Neuronal stem cell (in vitro differentiated cells): ENCODE measurements at regions not wholly inside any gene's neighbourhood (a gene's known extent, or its start where the extent isn't known, plus 50 kb on each side); places are given as distances from the start of the nearest gene placed in this dataset.

Experiments
- DNase-seq: peaks from one replicate; pipeline ENCODE4 v3.0.0-alpha.2; 2013; ENCODE audit warnings: low spot score
- H2AFZ ChIP-seq: one replicate; pipeline ENCODE4 v1.6.1; 2013; ENCODE audit warnings: mild to moderate bottlenecking, low read length, inconsistent platforms
- H2AK5ac ChIP-seq: 2 replicates; pipeline ENCODE4 v1.6.1; 2013; ENCODE audit warnings: low read depth, mild to moderate bottlenecking, inconsistent platforms, low read length, moderate library complexity, mixed read lengths
- H2BK120ac ChIP-seq: 2 replicates; pipeline ENCODE4 v1.6.1; 2013; ENCODE audit warnings: low read depth, mild to moderate bottlenecking, inconsistent platforms, low read length, moderate library complexity, mixed read lengths
- H2BK12ac ChIP-seq: one replicate; pipeline ENCODE4 v1.6.1; 2013; ENCODE audit warnings: low read length, inconsistent platforms
- H2BK15ac ChIP-seq: 2 replicates; pipeline ENCODE4 v1.6.1; 2013; ENCODE audit warnings: mild to moderate bottlenecking, low read length, inconsistent platforms, mixed read lengths
- H2BK5ac ChIP-seq: one replicate; pipeline ENCODE4 v1.6.1; 2013; ENCODE audit warnings: inconsistent platforms, mild to moderate bottlenecking, low read length, moderate library complexity
- H3K14ac ChIP-seq: one replicate; pipeline ENCODE4 v1.6.1; 2013; ENCODE audit warnings: low read length, inconsistent platforms
- H3K18ac ChIP-seq: 2 replicates; pipeline ENCODE4 v1.6.1; 2013; ENCODE audit warnings: low read length, inconsistent platforms
- H3K23ac ChIP-seq: 2 replicates; pipeline ENCODE4 v1.6.1; 2013; ENCODE audit warnings: low read depth, mild to moderate bottlenecking, mixed read lengths, low read length, inconsistent platforms; ENCODE audit not compliant: poor library complexity
- H3K27ac ChIP-seq: replicated peaks from 3 replicates; pipeline ENCODE4 v1.5.1; 2013; ENCODE audit warnings: low read length, inconsistent platforms
- H3K27me3 ChIP-seq, 3 experiments: 2 replicates each; pipeline ENCODE4 v1.6.1; 2013; ENCODE audit warnings: low read length in 3 of 3, mild to moderate bottlenecking in 2 of 3, inconsistent platforms in 1 of 3, low read depth in 1 of 3, mixed read lengths in 1 of 3, moderate library complexity in 1 of 3; ENCODE audit not compliant: control insufficient read depth in 3 of 3, insufficient read depth in 3 of 3
- H3K36me3 ChIP-seq, 2 donors: replicated peaks in 1 of 2; 2 replicates each; pipeline ENCODE4 v1.6.1; 2013; ENCODE audit warnings: low read length in 2 of 2; ENCODE audit not compliant: control insufficient read depth in 2 of 2, insufficient read depth in 2 of 2
- H3K4ac ChIP-seq: 2 replicates; pipeline ENCODE4 v1.6.1; 2013; ENCODE audit warnings: inconsistent platforms, mild to moderate bottlenecking, low read length, moderate library complexity
- H3K4me1 ChIP-seq, 2 donors: 1 replicate in 1 of 2; 2 replicates in 1 of 2; pipeline ENCODE4 v1.6.1; 2013; ENCODE audit warnings: low read length in 2 of 2, low read depth in 1 of 2; ENCODE audit not compliant: control insufficient read depth in 2 of 2, insufficient read depth in 1 of 2
- H3K4me2 ChIP-seq: one replicate; pipeline ENCODE4 v1.6.1; 2013; ENCODE audit warnings: mild to moderate bottlenecking, low read length, inconsistent platforms; ENCODE audit not compliant: insufficient read depth, poor library complexity, severe bottlenecking
- H3K4me3 ChIP-seq, 2 donors: 2 replicates each; pipeline ENCODE4 v1.5.1; 2013; ENCODE audit warnings: low read length in 2 of 2, mild to moderate bottlenecking in 2 of 2, inconsistent platforms in 1 of 2, moderate library complexity in 1 of 2
- H3K79me1 ChIP-seq: one replicate; pipeline ENCODE4 v1.6.1; 2013; ENCODE audit warnings: low read depth, mild to moderate bottlenecking, inconsistent platforms, low read length, moderate library complexity
- H3K9ac ChIP-seq: one replicate; pipeline ENCODE4 v1.6.1; 2013; ENCODE audit warnings: mild to moderate bottlenecking, low read depth, low read length, inconsistent platforms; ENCODE audit not compliant: poor library complexity
- H3K9me3 ChIP-seq, 2 donors: replicated peaks in 1 of 2; 2 replicates each; pipeline versions ENCODE3 to v1.6.1; 2013; ENCODE audit warnings: low read length in 2 of 2, mild to moderate bottlenecking in 2 of 2, inconsistent platforms in 1 of 2, low read depth in 1 of 2, mixed read lengths in 1 of 2, moderate library complexity in 1 of 2; ENCODE audit not compliant: control insufficient read depth in 2 of 2, insufficient read depth in 1 of 2
- H4K8ac ChIP-seq: one replicate; pipeline ENCODE4 v1.6.1; 2013; ENCODE audit warnings: low read depth, mild to moderate bottlenecking, inconsistent platforms, low read length, moderate library complexity
- H4K91ac ChIP-seq: one replicate; pipeline ENCODE4 v1.6.1; 2013; ENCODE audit warnings: low read length, low read depth, mild to moderate bottlenecking, inconsistent platforms; ENCODE audit not compliant: poor library complexity
- WGBS, 2 donors: extraction: QIAGEN DNeasy Blood & Tissue Kit; methylation state at CpG; one replicate each; pipeline ENCODE4 v1.1.7; 2013; ENCODE audit warnings: missing lambda C conversion rate in 2 of 2, mixed read lengths in 1 of 2; ENCODE audit not compliant: insufficient read length in 2 of 2, insufficient replicate concordance in 1 of 2; ENCODE audit errors: extremely low coverage in 2 of 2; 5-methylcytosine and 5-hydroxymethylcytosine counted together

DNA sequence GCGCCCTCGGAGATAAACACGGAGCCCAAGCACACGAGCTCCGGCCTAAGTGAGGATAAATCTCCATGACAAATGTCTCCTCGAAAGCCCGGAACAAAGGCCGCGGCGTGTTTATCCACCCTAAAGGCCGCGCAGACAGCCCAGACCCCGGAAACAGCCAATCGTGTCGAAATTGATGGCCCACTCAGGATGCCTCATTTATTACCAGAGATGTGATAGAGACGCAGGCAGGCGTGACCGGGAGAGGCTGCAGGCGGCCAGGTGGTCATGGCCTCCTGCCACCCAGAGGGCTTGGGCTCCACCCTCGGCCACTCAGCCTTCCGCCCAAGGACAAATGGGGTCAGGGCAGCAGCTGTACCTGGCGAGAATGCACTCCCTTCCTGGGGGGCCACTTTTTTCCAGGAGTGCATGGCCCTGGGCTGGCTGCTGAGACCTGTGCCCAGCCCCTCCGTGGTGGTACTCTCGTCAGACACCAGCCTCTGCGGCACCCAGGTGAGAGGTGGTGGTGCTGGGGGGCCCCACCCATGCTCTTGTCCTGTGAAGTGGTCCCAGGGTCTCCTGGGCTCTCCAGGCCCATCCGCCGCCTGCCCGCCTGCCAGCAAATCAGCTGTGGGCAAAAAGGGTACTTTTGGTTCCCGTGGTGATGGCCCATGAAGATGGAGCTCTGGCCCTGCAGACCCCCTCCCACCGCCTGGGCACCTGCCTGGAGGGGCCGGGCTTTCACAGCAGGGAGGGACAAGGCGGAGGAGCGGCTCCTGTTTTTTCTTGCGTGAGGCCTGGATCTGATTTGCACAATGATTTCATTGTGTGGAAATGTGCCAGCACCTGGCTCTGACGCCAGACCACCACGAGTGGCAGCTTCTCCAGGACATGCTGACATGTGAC lies 211.5 kb upstream of the C14orf180 start:
- no peaks in the 10 kb centered on the region for H3K79me1 ChIP-seq
- peak overlapping the region; percentile 79 for H2AK5ac ChIP-seq
- DNase-seq = no peak
- H3K4me1 ChIP-seq = peaks cover 0 to 7% of the 10 kb centered on the region in 2 donors
- peak overlapping the region; percentile 66 for H3K4ac ChIP-seq
- peak overlapping the region; percentile 90 for H2BK12ac ChIP-seq
- H4K91ac ChIP-seq = no peak overlapping the region
- peak overlapping the region; percentile 87 for H3K18ac ChIP-seq
- H3K14ac ChIP-seq = peak overlapping the region; percentile 82
- H3K9me3 ChIP-seq = peaks cover 0 to 4% of the 10 kb centered on the region in 2 donors
- H3K27me3 ChIP-seq = peaks cover 0 to 4% (median 0%) of the 10 kb centered on the region in 3 experiments
- H3K36me3 ChIP-seq = no peaks in the 10 kb centered on the region
- H4K8ac ChIP-seq = peak overlapping the region; percentile 17
- no CpG with 5 or more reads among the region's 36 CpGs for WGBS, 2 donors
- no peak overlapping the region for H3K4me3 ChIP-seq
- H2BK15ac ChIP-seq = no peak overlapping the region
- no peak overlapping the region for H3K9ac ChIP-seq
- no peak overlapping the region for H2BK120ac ChIP-seq
- no peak overlapping the region for H2AFZ ChIP-seq
- no peak overlapping the region for H3K27ac ChIP-seq
- peak overlapping the region; percentile 75 for H2BK5ac ChIP-seq
- no peak overlapping the region for H3K4me2 ChIP-seq
- no peak overlapping the region for H3K23ac ChIP-seq

DNA sequence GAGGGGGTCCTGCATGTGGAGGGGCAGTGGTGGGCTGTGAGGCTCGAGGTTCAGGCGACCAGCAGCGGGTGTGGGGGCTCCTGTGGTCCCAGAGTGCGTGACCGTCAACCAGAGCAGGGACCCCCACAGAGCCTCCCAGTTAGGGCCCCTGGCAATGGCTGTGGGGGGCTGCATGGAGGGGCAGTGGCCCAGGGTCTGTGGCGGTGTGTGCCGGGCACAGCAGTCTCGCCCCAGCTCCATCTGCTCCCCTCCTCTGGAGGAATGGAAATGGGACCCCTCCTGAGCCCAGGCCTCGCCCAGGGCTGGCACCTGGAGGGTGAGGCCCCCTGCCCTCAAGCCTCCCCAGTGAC lies 210.8 kb upstream of the C14orf180 start:
- Histone ChIP-seq H3K27me3 (peaks cover 0 to 4% (median 0%) of the 10 kb centered on the region in 3 experiments), H3K18ac (peak overlapping the region; percentile 83), H2AFZ (no peak overlapping the region), H3K14ac (peak overlapping the region; percentile 56), H2BK12ac (peak overlapping the region; percentile 90), H4K8ac (peak overlapping the region; percentile 17), H3K4ac (peak overlapping the region; percentile 66), H2BK5ac (peak overlapping the region; percentile 75), H2BK120ac (no peak overlapping the region), H3K4me2 (no peak overlapping the region), H3K9ac (no peak overlapping the region), H3K9me3 (peaks cover 0 to 4% of the 10 kb centered on the region in 2 donors), H3K36me3 (no peaks in the 10 kb centered on the region), H3K4me3 (no peak overlapping the region), H3K4me1 (peaks cover 0 to 7% of the 10 kb centered on the region in 2 donors), H3K79me1 (no peaks in the 10 kb centered on the region), H2BK15ac (no peak overlapping the region), H3K27ac (no peak overlapping the region), H3K23ac (no peak overlapping the region), H2AK5ac (peak overlapping the region; percentile 79), H4K91ac (no peak overlapping the region)
- no peak for DNase-seq
- WGBS, 2 donors = no CpG with 5 or more reads among the region's 9 CpGs

DNA sequence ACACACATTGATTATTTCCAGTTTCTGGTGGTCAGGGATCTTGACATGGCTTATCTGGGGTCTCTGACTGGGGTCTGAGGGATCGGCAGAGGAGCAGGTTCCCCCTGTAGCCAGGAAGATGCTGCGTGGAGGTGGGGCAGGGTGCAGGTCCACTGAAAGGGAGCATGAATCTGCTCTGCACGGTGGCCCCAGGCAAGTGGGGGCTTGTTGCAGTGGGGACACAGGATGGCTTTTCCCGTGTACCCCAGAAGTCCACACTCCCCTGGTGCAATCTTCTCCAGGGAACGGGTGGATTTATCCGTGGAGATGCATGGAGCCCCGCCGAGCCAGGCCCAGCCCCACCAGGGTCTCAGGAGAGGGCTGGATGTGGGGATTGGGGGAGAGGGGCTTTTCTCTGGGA lies 210.4 kb upstream of the C14orf180 start:
- H2AFZ ChIP-seq = no peak overlapping the region
- H2BK5ac ChIP-seq = no peak overlapping the region
- H3K18ac ChIP-seq = peak overlapping the region; percentile 35
- no peaks in the 10 kb centered on the region for H3K36me3 ChIP-seq
- peaks cover 0 to 4% (median 0%) of the 10 kb centered on the region in 3 experiments for H3K27me3 ChIP-seq
- no CpG with 5 or more reads among the region's 8 CpGs for WGBS, 2 donors
- H3K4ac ChIP-seq = no peak overlapping the region
- H3K4me2 ChIP-seq = no peak overlapping the region
- peaks cover 0 to 7% of the 10 kb centered on the region in 2 donors for H3K4me1 ChIP-seq
- H2BK120ac ChIP-seq = no peak overlapping the region
- no peak overlapping the region for H2BK12ac ChIP-seq
- no peak overlapping the region for H2AK5ac ChIP-seq
- DNase-seq = no peak
- H3K9me3 ChIP-seq = peaks cover 0 to 4% of the 10 kb centered on the region in 2 donors
- H4K91ac ChIP-seq = no peak overlapping the region
- H3K27ac ChIP-seq = no peak overlapping the region
- H2BK15ac ChIP-seq = no peak overlapping the region
- H3K9ac ChIP-seq = peak overlapping the region; percentile 9
- H3K14ac ChIP-seq = no peak overlapping the region
- no peak overlapping the region for H3K23ac ChIP-seq
- H3K79me1 ChIP-seq = no peaks in the 10 kb centered on the region
- no peak overlapping the region for H3K4me3 ChIP-seq
- no peak overlapping the region for H4K8ac ChIP-seq

DNA sequence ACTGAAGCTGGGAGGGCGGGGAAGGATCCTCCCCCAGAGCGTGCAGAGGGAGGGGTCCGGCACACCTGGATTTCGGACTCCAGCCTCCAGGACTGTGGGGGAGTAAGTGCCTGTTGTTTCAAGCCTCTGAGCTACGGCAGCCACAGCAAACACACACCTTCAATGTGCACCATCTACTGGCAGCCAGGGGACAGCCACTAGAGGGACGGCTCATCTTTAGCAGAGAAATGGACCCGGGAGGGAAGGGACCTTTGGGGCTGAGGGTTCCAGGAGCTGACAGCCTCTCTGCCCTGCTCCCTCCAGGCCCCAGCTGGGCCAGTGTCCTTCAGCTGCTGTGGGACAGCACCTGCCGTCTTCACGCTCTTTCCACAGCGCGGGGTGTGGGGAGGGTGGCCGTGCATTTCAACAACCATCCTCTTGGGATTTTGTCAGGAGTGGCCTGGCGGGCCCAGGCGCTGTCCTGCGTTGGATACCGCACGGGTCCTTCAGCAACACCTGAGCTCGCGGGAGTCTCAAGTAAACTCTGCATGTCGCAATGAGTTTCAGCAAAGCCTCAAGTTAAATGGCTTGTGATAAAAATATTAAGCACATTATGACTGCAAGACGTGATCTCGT lies 209.2 kb upstream of the C14orf180 start:
- peak overlapping the region; percentile 57 for H3K14ac ChIP-seq
- H3K4me1 ChIP-seq = peaks cover 0 to 7% of the 10 kb centered on the region in 2 donors
- no peak overlapping the region for H4K91ac ChIP-seq
- H4K8ac ChIP-seq = no peak overlapping the region
- no CpG with 5 or more reads among the region's 22 CpGs for WGBS, 2 donors
- peaks cover 0 to 3% of the 10 kb centered on the region in 2 donors for H3K9me3 ChIP-seq
- no peak overlapping the region for H2BK12ac ChIP-seq
- peaks cover 0 to 4% (median 0%) of the 10 kb centered on the region in 3 experiments for H3K27me3 ChIP-seq
- no peak overlapping the region for H2BK120ac ChIP-seq
- no peak overlapping the region for H3K4me2 ChIP-seq
- H3K18ac ChIP-seq = peak overlapping the region; percentile 50
- no peak overlapping the region for H3K27ac ChIP-seq
- H3K79me1 ChIP-seq = no peaks in the 10 kb centered on the region
- DNase-seq = no peak
- H2AK5ac ChIP-seq = no peak overlapping the region
- peak overlapping the region in 1 of 2 donors; percentile 31 for H3K4me3 ChIP-seq
- no peak overlapping the region for H3K4ac ChIP-seq
- no peak overlapping the region for H3K23ac ChIP-seq
- H2BK5ac ChIP-seq = no peak overlapping the region
- H2AFZ ChIP-seq = no peak overlapping the region
- no peak overlapping the region for H2BK15ac ChIP-seq
- H3K9ac ChIP-seq = no peak overlapping the region
- no peaks in the 10 kb centered on the region for H3K36me3 ChIP-seq
